ENCODE measurements at regions not wholly inside any gene's neighbourhood (a gene's known extent, or its start where the extent isn't known, plus 50 kb on each side); places are given as distances from the start of the nearest gene placed in this dataset.

- TF ChIP-seq CTCF (IDR thresholded peaks at IDR 0.05; ENCODE audit: insufficient read depth, low read length, poor library complexity, severe bottlenecking) (no peak), EZH2phosphoT487 (conservative IDR thresholded peaks at IDR 0.05; ENCODE audit: low read length) (no peak)
Measured at GRCh38 chr9:134987906-134988700, 70.4 kb upstream of the FCN1 start.

Data from SU-DHL-6 (cell line).